PFSK-1 (cell line): ENCODE measurements at regions not wholly inside any gene's neighbourhood (a gene's known extent, or its start where the extent isn't known, plus 50 kb on each side); places are given as distances from the start of the nearest gene placed in this dataset.
A peak's percentile ranks its signal among the peaks of the same experiment; 100 is the strongest.

Source experiments
- POLR2AphosphoS5 ChIP-seq: IDR thresholded peaks from 2 replicates; pipeline ENCODE4 v1.6.1; 2012; ENCODE audit warnings: low read depth, mild to moderate bottlenecking, control low read depth, low read length, moderate library complexity
- TF ChIP-seq, protein P1 (sequence below), 2 experiments: IDR thresholded peaks; 2 replicates each; pipeline versions ENCODE4 v1.6.1 to v1.8.0; 2011 to 2012; ENCODE audit warnings: low read depth in 2 of 2, low read length in 2 of 2, control low read depth in 1 of 2, inconsistent platforms in 1 of 2, mild to moderate bottlenecking in 1 of 2, moderate library complexity in 1 of 2; ENCODE audit not compliant: insufficient read depth in 1 of 2

DNA sequence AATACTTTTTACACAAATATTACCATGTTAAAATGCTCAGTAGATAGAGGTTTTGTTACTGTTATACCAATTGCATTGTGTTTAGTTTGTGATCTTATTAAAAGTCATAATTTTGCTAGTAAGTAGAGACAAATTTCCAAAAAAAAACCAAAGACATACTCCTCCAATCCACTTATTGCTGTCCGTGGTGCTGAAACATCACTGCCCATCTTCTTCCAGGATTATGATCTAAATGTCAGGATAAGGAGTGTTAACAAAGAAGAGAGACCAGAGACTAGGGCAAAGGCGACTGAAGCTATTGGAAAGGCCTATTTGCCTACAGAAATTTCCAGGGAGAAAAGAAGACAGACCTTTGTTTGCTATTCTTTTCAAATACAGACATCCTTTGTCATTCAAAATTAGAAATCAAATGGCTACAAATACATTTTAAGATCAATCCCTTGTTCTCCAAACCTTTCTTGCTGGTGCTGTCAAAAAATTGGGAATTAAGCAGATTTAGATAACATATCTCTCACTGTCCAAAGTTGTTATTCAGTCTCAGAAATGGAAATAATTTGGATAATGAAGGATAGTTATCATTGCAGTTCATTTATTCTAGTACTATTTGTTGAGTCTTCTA, 199.7 kb downstream of the C11orf91 start:
- no peak for TF ChIP-seq POLR2AphosphoS5
- TF ChIP-seq, protein P1, sequence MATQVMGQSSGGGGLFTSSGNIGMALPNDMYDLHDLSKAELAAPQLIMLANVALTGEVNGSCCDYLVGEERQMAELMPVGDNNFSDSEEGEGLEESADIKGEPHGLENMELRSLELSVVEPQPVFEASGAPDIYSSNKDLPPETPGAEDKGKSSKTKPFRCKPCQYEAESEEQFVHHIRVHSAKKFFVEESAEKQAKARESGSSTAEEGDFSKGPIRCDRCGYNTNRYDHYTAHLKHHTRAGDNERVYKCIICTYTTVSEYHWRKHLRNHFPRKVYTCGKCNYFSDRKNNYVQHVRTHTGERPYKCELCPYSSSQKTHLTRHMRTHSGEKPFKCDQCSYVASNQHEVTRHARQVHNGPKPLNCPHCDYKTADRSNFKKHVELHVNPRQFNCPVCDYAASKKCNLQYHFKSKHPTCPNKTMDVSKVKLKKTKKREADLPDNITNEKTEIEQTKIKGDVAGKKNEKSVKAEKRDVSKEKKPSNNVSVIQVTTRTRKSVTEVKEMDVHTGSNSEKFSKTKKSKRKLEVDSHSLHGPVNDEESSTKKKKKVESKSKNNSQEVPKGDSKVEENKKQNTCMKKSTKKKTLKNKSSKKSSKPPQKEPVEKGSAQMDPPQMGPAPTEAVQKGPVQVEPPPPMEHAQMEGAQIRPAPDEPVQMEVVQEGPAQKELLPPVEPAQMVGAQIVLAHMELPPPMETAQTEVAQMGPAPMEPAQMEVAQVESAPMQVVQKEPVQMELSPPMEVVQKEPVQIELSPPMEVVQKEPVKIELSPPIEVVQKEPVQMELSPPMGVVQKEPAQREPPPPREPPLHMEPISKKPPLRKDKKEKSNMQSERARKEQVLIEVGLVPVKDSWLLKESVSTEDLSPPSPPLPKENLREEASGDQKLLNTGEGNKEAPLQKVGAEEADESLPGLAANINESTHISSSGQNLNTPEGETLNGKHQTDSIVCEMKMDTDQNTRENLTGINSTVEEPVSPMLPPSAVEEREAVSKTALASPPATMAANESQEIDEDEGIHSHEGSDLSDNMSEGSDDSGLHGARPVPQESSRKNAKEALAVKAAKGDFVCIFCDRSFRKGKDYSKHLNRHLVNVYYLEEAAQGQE (IDR thresholded peaks at IDR 0.05; ENCODE audit: insufficient read depth in 1 of 2, low read depth in 2 of 2, low read length in 2 of 2): peak; percentile 94 to 98
